T follicular helper cell (primary cell): ENCODE measurements at regions not wholly inside any gene's neighbourhood (a gene's known extent, or its start where the extent isn't known, plus 50 kb on each side); places are given as distances from the start of the nearest gene placed in this dataset.

Experiments
- DNase-seq: peaks from one replicate; pipeline ENCODE4 v3.0.0-alpha.2; 2020; ENCODE audit warnings: low read depth

DNA sequence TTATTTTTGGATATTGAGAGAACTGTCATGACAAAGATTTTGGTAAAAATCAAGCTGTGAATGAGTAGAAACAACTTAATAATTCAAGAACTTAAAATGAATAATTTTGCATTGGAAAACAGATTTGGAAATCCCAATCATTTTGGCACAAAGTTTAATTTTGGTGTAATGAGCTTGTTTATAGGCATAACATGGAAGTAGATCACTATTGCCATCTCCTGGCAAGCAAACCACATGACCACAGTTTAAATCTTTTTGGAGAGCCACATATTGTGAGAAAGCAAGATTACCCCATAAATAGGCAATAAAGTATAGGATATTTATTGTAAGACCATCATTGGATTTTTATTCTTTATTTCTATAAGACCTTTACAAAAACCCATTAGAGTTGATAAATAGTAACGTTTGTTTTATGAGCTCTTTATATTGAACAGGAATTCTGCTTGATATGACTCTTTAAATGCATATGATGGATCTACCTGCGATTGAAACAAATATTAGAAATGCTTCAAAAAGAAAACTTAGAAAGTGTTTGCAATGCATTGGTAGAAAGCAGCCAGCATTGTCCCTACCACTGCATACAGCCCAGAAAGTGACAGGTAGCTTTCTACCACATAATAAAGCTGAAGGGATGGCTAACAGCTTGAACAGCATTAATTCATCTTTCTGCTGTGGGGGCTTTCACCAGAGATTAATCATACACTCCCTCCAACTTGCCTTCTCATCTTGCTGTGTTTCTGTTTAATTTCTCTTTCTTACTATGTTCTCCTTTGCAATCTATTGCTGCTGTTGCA lies 766.8 kb downstream of the TBL1XR1 start:
- no peak for DNase-seq

- no peak for DNase-seq
Measured at GRCh38 chr3:176428552-176428951, 768.7 kb downstream of the TBL1XR1 start.

- DNase-seq: no peak
Measured at GRCh38 chr3:176426371-176426770, 770.9 kb downstream of the TBL1XR1 start.

DNA sequence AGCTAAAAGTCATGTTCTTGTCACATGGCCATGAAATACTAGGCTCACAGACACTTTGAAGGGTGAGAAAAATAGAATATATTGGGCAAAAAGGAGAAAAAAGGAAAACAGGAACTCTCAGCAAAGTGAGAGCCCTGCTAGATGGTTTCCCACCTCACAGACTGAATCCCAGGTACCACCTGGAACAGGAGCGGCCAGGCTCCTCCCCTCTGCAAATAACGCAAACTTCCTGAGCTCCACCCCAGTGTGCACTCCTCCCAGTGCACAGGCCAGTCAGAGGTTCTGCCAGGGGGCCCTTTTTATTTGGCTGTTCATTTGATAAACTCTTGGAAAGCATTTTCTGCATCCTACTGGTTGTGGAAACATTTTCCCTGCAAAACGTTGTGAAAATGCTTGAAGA lies 780.4 kb downstream of the TBL1XR1 start:
- no peak for DNase-seq

DNA sequence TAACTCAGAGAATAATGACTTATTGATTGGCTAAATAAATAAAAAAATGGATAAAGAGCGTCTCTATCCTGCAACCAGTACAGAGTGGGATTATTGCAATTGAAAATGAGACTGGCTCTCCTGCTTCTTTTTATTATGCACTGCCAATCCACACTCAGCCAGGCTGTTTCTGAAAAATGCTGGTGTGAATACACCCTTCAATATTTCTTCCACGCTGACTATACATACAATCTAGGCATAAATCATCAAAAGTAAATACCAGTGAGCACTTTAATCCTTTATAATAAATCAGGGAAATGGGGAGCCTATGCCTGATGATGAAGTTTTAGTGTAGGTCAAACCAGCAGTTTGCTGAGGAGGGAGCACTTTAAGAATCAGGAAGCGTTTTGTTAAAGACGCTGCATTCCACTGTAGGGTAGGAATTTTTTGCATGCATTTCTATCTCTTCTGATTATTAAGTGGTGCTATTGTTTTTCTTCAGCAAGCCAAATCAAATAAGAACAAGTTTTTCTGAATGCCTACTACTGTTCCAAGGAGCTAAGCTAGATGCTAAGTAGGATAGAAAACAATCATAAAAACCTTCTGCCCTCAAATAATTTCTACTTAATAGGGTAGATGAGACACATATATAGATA lies 781.5 kb downstream of the TBL1XR1 start:
- no peak for DNase-seq

DNA sequence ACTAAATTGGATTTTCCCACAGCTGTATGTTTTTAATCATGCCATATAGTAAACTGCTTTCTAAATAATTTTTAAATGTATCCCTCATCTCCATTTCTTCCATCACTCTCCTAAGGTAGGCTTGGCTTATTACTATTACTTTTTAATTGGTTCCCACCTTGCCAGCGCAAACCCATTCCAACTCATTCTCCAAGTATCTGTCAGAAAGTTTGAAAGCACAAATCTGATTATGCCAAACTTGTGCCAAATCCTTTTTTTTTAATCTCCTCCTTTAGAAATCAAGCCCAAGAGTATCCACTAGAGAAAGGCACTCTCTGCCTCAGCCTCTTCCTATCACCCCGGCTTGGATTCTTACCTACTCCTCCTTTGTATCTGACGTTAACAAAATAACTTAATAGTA lies 784.5 kb downstream of the TBL1XR1 start:
- no peak for DNase-seq

GRCh38 chr3:176403531-176403930 lies 793.8 kb downstream of the TBL1XR1 start:
- no peak for DNase-seq

GRCh38 chr3:176401211-176401610 lies 796.1 kb downstream of the TBL1XR1 start:
- DNase-seq: no peak

DNA sequence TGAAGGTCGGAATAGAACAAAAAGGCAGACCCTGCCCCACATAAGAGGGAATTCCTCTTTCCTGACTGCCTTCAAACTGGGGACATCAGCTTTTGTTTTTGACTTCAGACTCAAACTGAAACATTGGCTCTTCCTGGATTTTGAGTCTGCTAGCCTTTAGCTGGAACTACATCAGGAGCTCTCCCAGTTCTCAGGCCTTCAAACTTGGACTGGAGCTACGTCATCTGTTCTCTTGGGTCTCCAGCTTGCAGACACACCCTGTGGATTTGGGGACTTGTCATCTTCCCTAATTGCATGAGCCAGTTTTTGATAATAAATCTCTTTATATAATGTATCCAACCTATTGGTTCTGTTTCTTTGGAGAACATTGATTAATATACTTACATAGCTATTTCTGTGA lies 798.1 kb downstream of the TBL1XR1 start:
- no peak for DNase-seq

GRCh38 chr3:176395240-176395639 lies 802.0 kb downstream of the TBL1XR1 start:
- no peak for DNase-seq

DNA sequence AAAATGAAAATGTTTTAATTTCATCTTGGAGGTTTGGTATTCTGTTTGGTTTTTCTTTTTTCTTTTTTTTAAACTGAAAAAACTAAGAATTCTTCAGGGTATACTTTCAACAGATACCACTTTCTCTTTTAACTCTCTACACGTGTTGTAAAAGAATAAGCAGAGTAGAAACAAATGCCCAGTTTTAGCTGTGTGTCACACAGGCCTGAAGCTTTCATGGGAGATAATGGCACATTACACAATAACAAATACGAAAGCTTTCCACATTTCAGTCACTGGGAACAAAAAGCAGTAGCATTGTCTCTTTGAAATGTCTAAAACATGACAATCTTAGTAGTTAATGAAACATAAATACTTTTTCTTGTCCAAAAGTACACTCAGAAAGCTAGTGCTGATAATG lies 818.5 kb downstream of the TBL1XR1 start:
- no peak for DNase-seq

- DNase-seq: no peak
Measured at GRCh38 chr3:176376531-176376930, 820.8 kb downstream of the TBL1XR1 start.

DNA sequence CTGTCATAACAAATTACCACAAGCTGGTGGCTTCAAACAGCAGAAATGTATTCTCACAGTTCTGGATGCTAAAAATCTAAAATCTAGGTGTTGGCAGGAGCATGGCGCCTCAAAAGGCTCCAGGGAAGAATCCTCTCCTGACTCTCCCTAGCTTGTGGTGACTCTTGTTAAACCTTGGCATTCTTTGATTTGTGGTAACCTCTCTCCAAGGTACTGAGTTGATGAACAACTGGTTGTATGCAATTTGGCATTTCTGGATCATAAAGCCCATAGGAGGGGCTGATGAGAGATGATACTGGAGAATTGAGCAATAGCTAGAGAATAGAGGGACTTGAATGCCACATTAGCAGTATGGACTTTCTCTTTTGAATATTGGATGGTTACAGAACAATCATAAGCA lies 821.8 kb downstream of the TBL1XR1 start:
- no peak for DNase-seq

- no peak for DNase-seq
Measured at GRCh38 chr3:176362191-176362731, 835.0 kb downstream of the TBL1XR1 start.

DNA sequence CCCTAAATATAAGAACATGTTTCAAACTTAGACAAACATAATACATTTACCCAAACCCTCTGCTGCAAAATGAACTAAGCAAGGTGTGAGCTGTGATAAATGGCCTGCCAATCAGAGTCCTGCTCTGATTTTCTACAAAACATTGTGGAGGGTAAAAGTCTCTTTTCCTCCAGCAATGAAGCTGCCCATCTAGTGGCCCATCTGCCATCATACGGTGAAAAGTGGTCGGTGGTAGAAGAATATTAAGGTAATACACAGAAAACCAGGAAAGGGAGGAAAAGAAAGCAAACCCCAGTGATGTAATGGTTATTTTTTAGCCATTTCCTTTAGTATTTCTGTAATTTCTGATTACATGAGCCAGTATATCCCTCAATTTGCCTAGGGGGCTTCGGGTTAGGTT lies 838.1 kb downstream of the TBL1XR1 start:
- DNase-seq: no peak

DNA sequence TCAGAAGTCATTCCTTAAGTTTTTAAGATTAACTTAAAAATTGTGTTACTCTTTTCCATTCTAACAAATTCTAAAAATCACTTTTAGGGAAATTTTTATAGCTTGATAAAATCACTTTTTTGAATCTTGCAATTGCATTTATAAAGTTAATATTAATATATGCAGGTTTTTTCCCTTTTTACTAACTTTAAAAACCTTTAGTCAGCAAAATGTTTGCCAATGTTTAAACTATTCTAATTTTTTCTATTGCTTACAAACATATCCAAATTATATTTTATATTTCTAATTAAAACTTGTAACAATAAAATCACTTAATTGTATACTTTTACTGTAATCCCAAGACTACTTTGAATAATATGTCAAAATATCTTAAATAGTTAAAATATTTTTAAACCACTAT lies 839.4 kb downstream of the TBL1XR1 start:
- no peak for DNase-seq

GRCh38 chr3:176354843-176355242 lies 842.4 kb downstream of the TBL1XR1 start:
- DNase-seq: no peak

- DNase-seq: no peak
Measured at GRCh38 chr3:176352716-176353334, 844.5 kb downstream of the TBL1XR1 start.

DNA sequence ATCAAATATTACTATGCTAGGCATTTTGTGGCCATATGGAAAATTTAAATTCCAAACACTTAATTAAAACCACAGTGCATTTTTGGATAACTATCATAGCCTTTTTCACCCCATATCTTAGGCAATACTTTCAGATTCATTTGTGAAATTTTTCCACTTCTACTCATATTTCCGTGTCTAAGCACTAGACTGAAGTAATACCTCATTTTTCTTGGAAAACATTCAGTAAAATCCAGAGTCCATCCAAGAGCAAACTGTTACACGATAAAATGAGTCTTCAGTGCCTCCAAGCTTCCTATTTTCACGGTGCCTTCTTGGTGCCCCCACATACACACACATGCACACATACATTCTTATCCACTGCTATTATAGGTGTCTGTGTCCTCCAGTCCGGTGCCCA lies 845.9 kb downstream of the TBL1XR1 start:
- DNase-seq: no peak

DNA sequence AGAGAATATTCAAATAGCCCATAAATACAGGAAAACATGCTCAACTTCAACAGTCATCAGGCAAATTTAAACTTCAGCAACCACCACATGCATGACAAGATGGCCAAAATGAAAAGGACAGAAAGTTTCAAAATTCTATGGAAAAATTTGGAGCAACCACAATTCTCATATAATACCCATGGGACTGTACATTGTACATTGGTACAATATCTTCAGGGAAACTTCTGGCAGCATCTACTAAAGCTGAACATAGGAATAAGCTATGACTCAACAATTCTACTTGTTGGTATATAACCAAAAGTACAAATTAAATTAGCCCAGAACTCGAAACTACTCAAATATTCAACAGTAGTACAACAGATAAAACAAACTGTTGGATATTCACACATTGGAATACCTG lies 847.6 kb downstream of the TBL1XR1 start:
- DNase-seq: no peak

DNA sequence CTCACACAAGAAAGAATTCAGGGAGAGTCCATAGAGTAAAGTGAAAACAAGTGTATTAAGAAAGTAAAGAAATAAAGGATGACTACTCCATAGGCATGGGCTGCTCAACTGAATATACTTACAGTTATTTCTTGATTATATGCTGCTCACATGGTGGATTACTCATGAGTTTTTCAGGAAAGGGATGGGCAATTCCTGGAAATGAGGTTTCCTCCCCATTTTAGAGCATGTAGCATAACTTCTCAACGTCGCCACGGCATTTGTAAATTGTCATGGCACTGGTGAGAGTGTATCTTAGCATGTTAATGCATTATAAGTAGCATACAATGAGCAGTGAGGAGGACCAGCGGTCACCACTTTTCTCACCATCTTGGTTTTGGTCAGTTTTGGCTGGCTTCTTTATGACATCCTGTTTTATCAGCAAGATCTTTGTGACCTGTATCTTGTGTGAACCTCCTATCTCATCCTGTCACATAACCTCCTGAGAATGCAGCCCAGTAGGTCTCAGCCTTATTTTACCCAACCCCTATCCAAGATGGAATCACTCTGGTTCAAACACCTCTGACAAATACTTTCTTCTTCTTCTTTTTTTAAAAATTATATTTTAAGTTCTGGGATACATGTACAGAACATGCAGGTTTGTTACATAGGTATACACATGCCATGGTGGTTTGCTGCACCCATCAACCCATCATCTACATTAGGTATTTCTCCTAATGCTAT lies 849.7 kb downstream of the TBL1XR1 start:
- no peak for DNase-seq

DNA sequence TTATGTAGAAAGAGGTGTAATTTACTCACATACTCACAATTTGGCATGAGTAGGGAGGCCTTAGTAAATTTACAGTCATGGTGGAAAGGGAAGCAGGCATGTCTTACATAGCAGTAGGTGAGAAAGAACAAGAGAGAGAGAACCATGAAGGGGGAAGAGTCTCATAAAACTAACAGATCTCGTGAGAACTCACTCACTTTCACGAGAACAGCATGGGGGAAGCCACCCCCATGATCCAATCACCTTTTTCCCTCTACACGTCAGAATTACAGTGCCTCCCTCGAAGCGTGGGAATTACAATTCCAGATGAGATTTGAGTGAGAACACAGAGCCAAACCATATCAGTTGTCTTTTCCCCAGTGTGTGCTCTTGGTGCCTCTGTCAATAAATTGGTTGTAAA lies 855.3 kb downstream of the TBL1XR1 start:
- no peak for DNase-seq
